ENCODE measurements at regions not wholly inside any gene's neighbourhood (a gene's known extent, or its start where the extent isn't known, plus 50 kb on each side); places are given as distances from the start of the nearest gene placed in this dataset.

DNA sequence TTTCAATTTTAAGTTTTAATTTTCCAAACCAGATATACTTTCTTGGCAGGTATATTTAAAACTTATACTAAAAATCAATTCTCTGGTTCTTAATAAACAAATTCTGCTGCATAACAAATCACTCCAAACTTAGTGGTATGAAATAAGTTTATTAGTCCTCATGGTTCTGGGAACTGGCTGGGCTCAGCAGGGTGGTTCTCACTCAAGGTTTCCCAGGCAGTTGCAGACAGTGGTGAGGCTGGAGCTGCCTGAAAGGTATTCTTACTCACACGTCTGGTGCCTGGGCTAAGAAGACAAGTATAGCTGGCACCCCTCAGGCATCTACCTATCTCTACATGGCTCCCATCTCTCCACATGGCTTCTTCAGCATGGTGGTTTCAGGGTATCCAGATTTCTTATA lies 308.2 kb upstream of the CCDC196 start:
- TF ChIP-seq, protein P1, sequence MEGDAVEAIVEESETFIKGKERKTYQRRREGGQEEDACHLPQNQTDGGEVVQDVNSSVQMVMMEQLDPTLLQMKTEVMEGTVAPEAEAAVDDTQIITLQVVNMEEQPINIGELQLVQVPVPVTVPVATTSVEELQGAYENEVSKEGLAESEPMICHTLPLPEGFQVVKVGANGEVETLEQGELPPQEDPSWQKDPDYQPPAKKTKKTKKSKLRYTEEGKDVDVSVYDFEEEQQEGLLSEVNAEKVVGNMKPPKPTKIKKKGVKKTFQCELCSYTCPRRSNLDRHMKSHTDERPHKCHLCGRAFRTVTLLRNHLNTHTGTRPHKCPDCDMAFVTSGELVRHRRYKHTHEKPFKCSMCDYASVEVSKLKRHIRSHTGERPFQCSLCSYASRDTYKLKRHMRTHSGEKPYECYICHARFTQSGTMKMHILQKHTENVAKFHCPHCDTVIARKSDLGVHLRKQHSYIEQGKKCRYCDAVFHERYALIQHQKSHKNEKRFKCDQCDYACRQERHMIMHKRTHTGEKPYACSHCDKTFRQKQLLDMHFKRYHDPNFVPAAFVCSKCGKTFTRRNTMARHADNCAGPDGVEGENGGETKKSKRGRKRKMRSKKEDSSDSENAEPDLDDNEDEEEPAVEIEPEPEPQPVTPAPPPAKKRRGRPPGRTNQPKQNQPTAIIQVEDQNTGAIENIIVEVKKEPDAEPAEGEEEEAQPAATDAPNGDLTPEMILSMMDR (conservative IDR thresholded peaks at IDR 0.05; ENCODE audit: low read depth, low read length): no peak
- no peak for TF ChIP-seq EZH2 (IDR thresholded peaks at IDR 0.05; ENCODE audit: borderline replicate concordance, low read depth, low read length, poor library complexity, severe bottlenecking)
